Lower leg skin (tissue), 3 donors: ENCODE measurements at regions not wholly inside any gene's neighbourhood (a gene's known extent, or its start where the extent isn't known, plus 50 kb on each side); places are given as distances from the start of the nearest gene placed in this dataset.

Experiments
- POLR2A ChIP-seq, 2 donors: fragments of 450-650 bp; IDR thresholded peaks; one replicate each; pipeline ENCODE4 v1.6.1; 2016 to 2017; ENCODE audit warnings: antibody characterized with exemption in 2 of 2, mild to moderate bottlenecking in 1 of 2, moderate library complexity in 1 of 2
- TF ChIP-seq, protein P1 (sequence below), 3 donors: fragments of 450-650 bp; IDR thresholded peaks; one replicate each; pipeline ENCODE4 v1.5.1; 2016; ENCODE audit warnings: antibody characterized with exemption in 3 of 3, mild to moderate bottlenecking in 3 of 3, moderate library complexity in 2 of 3

- TF ChIP-seq, protein P1, sequence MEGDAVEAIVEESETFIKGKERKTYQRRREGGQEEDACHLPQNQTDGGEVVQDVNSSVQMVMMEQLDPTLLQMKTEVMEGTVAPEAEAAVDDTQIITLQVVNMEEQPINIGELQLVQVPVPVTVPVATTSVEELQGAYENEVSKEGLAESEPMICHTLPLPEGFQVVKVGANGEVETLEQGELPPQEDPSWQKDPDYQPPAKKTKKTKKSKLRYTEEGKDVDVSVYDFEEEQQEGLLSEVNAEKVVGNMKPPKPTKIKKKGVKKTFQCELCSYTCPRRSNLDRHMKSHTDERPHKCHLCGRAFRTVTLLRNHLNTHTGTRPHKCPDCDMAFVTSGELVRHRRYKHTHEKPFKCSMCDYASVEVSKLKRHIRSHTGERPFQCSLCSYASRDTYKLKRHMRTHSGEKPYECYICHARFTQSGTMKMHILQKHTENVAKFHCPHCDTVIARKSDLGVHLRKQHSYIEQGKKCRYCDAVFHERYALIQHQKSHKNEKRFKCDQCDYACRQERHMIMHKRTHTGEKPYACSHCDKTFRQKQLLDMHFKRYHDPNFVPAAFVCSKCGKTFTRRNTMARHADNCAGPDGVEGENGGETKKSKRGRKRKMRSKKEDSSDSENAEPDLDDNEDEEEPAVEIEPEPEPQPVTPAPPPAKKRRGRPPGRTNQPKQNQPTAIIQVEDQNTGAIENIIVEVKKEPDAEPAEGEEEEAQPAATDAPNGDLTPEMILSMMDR (IDR thresholded peaks at IDR 0.05): no peak
- TF ChIP-seq POLR2A (IDR thresholded peaks at IDR 0.05): no peak
These were observed 134.4 kb upstream of the CCND2 start for GRCh38 chr12:4139191-4139590.
